CD14-positive monocyte (primary cell): ENCODE measurements at regions not wholly inside any gene's neighbourhood (a gene's known extent, or its start where the extent isn't known, plus 50 kb on each side); places are given as distances from the start of the nearest gene placed in this dataset.

Experiments used
- DNase-seq, 3 donors: peaks; one replicate each; pipeline ENCODE4 v3.0.0-alpha.2; 2011 to 2022
- H2AFZ ChIP-seq: 2 replicates; pipeline ENCODE4 v1.6.0; 2012; ENCODE audit warnings: mild to moderate bottlenecking, low read depth, low read length, inconsistent platforms; ENCODE audit not compliant: insufficient read depth, poor library complexity, severe bottlenecking
- H3K27ac ChIP-seq, 2 donors: 1 replicate in 1 of 2; 2 replicates in 1 of 2; pipeline ENCODE4 v1.5.1; 2012 to 2013; ENCODE audit warnings: low read length in 2 of 2, control low read depth in 1 of 2, inconsistent platforms in 1 of 2, low read depth in 1 of 2, mild to moderate bottlenecking in 1 of 2
- H3K27me3 ChIP-seq, 2 donors: one replicate each; pipeline versions ENCODE4 v1.6.0 to v1.6.1; 2011 to 2013; ENCODE audit warnings: low read length in 2 of 2; ENCODE audit not compliant: control insufficient read depth in 2 of 2, insufficient read depth in 2 of 2
- H3K36me3 ChIP-seq, 2 donors: replicated peaks in 1 of 2; 1 replicate in 1 of 2; 2 replicates in 1 of 2; pipeline versions ENCODE4 v1.5.1 to v1.6.1; 2012 to 2013; ENCODE audit warnings: low read length in 2 of 2, control low read depth in 1 of 2, inconsistent platforms in 1 of 2, mild to moderate bottlenecking in 1 of 2; ENCODE audit not compliant: insufficient read depth in 2 of 2, control insufficient read depth in 1 of 2
- H3K4me1 ChIP-seq, 2 donors: 1 replicate in 1 of 2; 2 replicates in 1 of 2; pipeline versions ENCODE4 v1.5.1 to v1.6.1; 2012 to 2013; ENCODE audit warnings: low read length in 2 of 2, control low read depth in 1 of 2, inconsistent platforms in 1 of 2, mild to moderate bottlenecking in 1 of 2, moderate library complexity in 1 of 2; ENCODE audit not compliant: insufficient read depth in 2 of 2, control insufficient read depth in 1 of 2
- H3K4me2 ChIP-seq: replicated peaks from 2 replicates; pipeline ENCODE3; 2012; ENCODE audit warnings: low read length, moderate library complexity, mild to moderate bottlenecking; ENCODE audit not compliant: poor library complexity, severe bottlenecking; ENCODE audit errors: extremely low read depth
- H3K4me3 ChIP-seq, 3 experiments: fragments of 200-600 bp in 1 of 3; sonication (generic) in 1 of 3; replicated peaks in 1 of 3; 1 replicate in 2 of 3; 2 replicates in 1 of 3; pipeline ENCODE4 v1.5.1; 2011 to 2013; ENCODE audit warnings: low read length in 3 of 3, mild to moderate bottlenecking in 3 of 3, control low read depth in 2 of 3, low read depth in 2 of 3, inconsistent platforms in 1 of 3, moderate library complexity in 1 of 3
- H3K79me2 ChIP-seq: 2 replicates; pipeline ENCODE4 v1.6.0; 2012; ENCODE audit warnings: mild to moderate bottlenecking, control low read depth, inconsistent platforms, low read length, moderate library complexity; ENCODE audit not compliant: insufficient read depth
- H3K9ac ChIP-seq: 2 replicates; pipeline ENCODE4 v1.6.0; 2017; ENCODE audit warnings: low read length, mild to moderate bottlenecking; ENCODE audit not compliant: insufficient read depth, poor library complexity, severe bottlenecking
- H3K9me3 ChIP-seq, 2 donors: replicated peaks in 1 of 2; 1 replicate in 1 of 2; 2 replicates in 1 of 2; pipeline versions ENCODE4 v1.5.1 to v1.6.1; 2012 to 2013; ENCODE audit warnings: low read length in 2 of 2, control low read depth in 1 of 2; ENCODE audit not compliant: control insufficient read depth in 1 of 2, insufficient read depth in 1 of 2
- H4K20me1 ChIP-seq: 2 replicates; pipeline ENCODE4 v1.6.0; 2012; ENCODE audit warnings: mild to moderate bottlenecking, low read length, control low read depth, moderate library complexity; ENCODE audit not compliant: insufficient read depth
- H3K27ac Mint-ChIP-seq, 7 donors: one replicate each; pipeline ENCODE4 v1.8.0; 2020; ENCODE audit warnings: mild to moderate bottlenecking in 7 of 7, mixed read lengths in 7 of 7, moderate library complexity in 6 of 7, inconsistent platforms in 2 of 7
- H3K27me3 Mint-ChIP-seq, 3 donors: one replicate each; pipeline ENCODE4 v1.8.0; 2021 to 2022; ENCODE audit warnings: low read depth in 3 of 3, mild to moderate bottlenecking in 3 of 3, mixed read lengths in 3 of 3, moderate library complexity in 3 of 3, inconsistent platforms in 1 of 3
- H3K36me3 Mint-ChIP-seq, 2 donors: one replicate each; pipeline ENCODE4 v1.8.0; 2020; ENCODE audit warnings: mixed read lengths in 2 of 2, inconsistent platforms in 1 of 2, mild to moderate bottlenecking in 1 of 2
- H3K4me1 Mint-ChIP-seq: one replicate; pipeline ENCODE4 v1.8.0; 2020; ENCODE audit warnings: mild to moderate bottlenecking, mixed read lengths
- H3K4me3 Mint-ChIP-seq, 2 donors: one replicate each; pipeline ENCODE4 v1.8.0; 2020; ENCODE audit warnings: mild to moderate bottlenecking in 2 of 2, mixed read lengths in 2 of 2, moderate library complexity in 1 of 2
- H3K9me3 Mint-ChIP-seq, 7 donors: one replicate each; pipeline ENCODE4 v1.8.0; 2020 to 2022; ENCODE audit warnings: mixed read lengths in 7 of 7, mild to moderate bottlenecking in 6 of 7, moderate library complexity in 6 of 7, inconsistent platforms in 2 of 7
- WGBS: methylation state at CpG from one replicate; pipeline ENCODE4 v1.1.5; 2013; ENCODE audit warnings: missing lambda C conversion rate; ENCODE audit not compliant: insufficient coverage; 5-methylcytosine and 5-hydroxymethylcytosine counted together
- intact Hi-C, 2 donors: fragments of 100-400 bp; cut with micrococcal nuclease; formaldehyde crosslinking; loops; one replicate each; pipeline versions ENCODE4 v1.15.0 to v1.15.1; 2023
- TF ChIP-seq, protein P1 (sequence below): fragments of 200-600 bp; IDR thresholded peaks from one replicate; pipeline ENCODE4 v1.8.0; 2022; ENCODE audit warnings: antibody characterized with exemption, mild to moderate bottlenecking

DNA sequence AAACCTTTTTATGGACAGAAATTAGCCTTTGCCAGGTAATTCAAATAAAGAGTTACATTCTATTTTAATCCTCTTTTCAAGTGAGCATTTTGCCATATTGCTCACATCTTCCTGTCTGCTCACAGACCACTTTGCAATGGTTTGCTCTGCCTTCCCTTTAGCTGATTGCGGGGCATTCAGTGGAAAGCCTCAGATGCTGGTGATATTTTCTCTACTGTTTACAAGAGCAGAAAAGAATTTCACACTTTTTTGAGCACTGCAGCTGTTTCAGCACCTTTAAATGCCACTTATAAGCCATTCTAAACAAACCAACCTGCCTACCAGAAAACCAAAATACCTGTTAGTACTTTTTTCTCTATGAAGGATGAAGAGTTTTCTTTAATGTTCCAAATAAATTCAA, 195.7 kb upstream of the LRIG3 start:
- WGBS = 88% methylated on average over 1 of the region's 1 CpG
- Mint-ChIP-seq H3K36me3 (no peaks in the 10 kb centered on the region), H3K4me1 (peaks cover 2% of the 10 kb centered on the region), H3K27ac (no peak overlapping the region), H3K9me3 (peaks cover 0 to 2% (median 0%) of the 10 kb centered on the region in 7 donors), H3K4me3 (no peak overlapping the region), H3K27me3 (no peaks in the 10 kb centered on the region)
- no peaks in the 10 kb centered on the region for H4K20me1 ChIP-seq
- intact Hi-C loops = no loop called here
- DNase-seq = no peak
- no peaks in the 10 kb centered on the region for H3K27me3 ChIP-seq
- no peaks in the 10 kb centered on the region for H3K9me3 ChIP-seq
- H3K27ac ChIP-seq = no peak overlapping the region
- no peak overlapping the region for H3K9ac ChIP-seq
- H3K4me3 ChIP-seq = no peak overlapping the region
- TF ChIP-seq, protein P1, sequence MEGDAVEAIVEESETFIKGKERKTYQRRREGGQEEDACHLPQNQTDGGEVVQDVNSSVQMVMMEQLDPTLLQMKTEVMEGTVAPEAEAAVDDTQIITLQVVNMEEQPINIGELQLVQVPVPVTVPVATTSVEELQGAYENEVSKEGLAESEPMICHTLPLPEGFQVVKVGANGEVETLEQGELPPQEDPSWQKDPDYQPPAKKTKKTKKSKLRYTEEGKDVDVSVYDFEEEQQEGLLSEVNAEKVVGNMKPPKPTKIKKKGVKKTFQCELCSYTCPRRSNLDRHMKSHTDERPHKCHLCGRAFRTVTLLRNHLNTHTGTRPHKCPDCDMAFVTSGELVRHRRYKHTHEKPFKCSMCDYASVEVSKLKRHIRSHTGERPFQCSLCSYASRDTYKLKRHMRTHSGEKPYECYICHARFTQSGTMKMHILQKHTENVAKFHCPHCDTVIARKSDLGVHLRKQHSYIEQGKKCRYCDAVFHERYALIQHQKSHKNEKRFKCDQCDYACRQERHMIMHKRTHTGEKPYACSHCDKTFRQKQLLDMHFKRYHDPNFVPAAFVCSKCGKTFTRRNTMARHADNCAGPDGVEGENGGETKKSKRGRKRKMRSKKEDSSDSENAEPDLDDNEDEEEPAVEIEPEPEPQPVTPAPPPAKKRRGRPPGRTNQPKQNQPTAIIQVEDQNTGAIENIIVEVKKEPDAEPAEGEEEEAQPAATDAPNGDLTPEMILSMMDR = no peak
- H3K79me2 ChIP-seq = no peaks in the 10 kb centered on the region
- H3K4me2 ChIP-seq = no peak overlapping the region
- no peaks in the 10 kb centered on the region for H3K36me3 ChIP-seq
- H3K4me1 ChIP-seq = no peaks in the 10 kb centered on the region
- no peak overlapping the region for H2AFZ ChIP-seq

DNA sequence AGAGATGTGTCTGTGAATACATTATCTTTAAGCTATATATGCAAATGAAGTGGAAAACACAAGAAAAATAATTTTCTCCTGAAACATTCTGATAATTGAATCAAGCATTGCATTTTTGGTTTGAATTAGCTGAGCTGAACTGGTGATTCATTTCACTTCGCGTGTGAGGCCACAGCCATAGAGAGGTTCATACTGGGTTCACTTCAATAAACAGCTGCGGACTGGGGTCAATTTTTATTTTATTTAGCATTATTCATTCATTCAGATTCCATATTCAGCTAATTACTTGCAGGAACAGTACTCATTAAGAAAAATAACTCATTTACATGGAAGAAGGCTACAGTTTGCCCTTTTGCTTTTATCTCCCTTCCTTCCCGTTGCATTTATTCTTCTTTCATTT, 195.2 kb upstream of the LRIG3 start:
- Histone ChIP-seq H4K20me1 (no peaks in the 10 kb centered on the region), H3K9me3 (no peaks in the 10 kb centered on the region), H3K9ac (no peak overlapping the region), H3K4me3 (no peak overlapping the region), H3K4me2 (no peak overlapping the region), H3K27me3 (no peaks in the 10 kb centered on the region), H3K79me2 (no peaks in the 10 kb centered on the region), H3K36me3 (no peaks in the 10 kb centered on the region), H3K4me1 (no peaks in the 10 kb centered on the region), H2AFZ (no peak overlapping the region), H3K27ac (no peak overlapping the region)
- H3K4me1 Mint-ChIP-seq = peaks cover 2% of the 10 kb centered on the region
- intact Hi-C loops = no loop called here
- TF ChIP-seq, protein P1 = no peak
- H3K27ac Mint-ChIP-seq = no peak overlapping the region
- H3K4me3 Mint-ChIP-seq = no peak overlapping the region
- no peaks in the 10 kb centered on the region for H3K36me3 Mint-ChIP-seq
- WGBS = 80% methylated on average over 1 of the region's 4 CpGs
- H3K9me3 Mint-ChIP-seq = peaks cover 0 to 2% (median 0%) of the 10 kb centered on the region in 7 donors
- no peak for DNase-seq
- H3K27me3 Mint-ChIP-seq = no peaks in the 10 kb centered on the region
